ENCODE measurements at regions not wholly inside any gene's neighbourhood (a gene's known extent, or its start where the extent isn't known, plus 50 kb on each side); places are given as distances from the start of the nearest gene placed in this dataset.

DNA sequence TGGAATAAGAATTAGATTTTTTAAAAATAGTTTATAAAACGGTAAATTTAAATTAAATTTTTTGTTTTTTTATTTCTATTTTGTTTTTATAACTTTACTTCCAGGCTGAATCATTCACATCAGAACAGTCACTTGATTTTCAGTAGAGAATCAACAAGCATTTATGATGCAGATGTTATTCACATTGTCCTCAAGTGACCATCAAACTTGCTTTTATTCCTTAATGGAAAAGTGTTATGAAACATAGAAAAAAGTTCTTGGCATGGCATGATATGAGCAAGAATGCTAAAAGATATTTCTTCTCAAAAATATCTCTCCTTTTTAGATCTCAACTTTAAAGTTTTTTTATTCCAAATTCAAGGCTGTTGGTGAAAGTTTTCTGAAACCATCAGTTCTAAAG lies 70.9 kb upstream of the TGFBR2 start:
- TF ChIP-seq, protein P1, sequence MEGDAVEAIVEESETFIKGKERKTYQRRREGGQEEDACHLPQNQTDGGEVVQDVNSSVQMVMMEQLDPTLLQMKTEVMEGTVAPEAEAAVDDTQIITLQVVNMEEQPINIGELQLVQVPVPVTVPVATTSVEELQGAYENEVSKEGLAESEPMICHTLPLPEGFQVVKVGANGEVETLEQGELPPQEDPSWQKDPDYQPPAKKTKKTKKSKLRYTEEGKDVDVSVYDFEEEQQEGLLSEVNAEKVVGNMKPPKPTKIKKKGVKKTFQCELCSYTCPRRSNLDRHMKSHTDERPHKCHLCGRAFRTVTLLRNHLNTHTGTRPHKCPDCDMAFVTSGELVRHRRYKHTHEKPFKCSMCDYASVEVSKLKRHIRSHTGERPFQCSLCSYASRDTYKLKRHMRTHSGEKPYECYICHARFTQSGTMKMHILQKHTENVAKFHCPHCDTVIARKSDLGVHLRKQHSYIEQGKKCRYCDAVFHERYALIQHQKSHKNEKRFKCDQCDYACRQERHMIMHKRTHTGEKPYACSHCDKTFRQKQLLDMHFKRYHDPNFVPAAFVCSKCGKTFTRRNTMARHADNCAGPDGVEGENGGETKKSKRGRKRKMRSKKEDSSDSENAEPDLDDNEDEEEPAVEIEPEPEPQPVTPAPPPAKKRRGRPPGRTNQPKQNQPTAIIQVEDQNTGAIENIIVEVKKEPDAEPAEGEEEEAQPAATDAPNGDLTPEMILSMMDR (IDR thresholded peaks at IDR 0.05) = no peak
- no peak for TF ChIP-seq POLR2A (IDR thresholded peaks at IDR 0.05)
